GM19328 (cell line): ENCODE measurements at regions not wholly inside any gene's neighbourhood (a gene's known extent, or its start where the extent isn't known, plus 50 kb on each side); places are given as distances from the start of the nearest gene placed in this dataset.
"Not testable (repeated sequence)": the region's sequence is repeated elsewhere in the genome, so short reads cannot be mapped to it uniquely, and the experiment has no call there.

Experiments used
- ATAC-seq: cut with Tn5 transposase; IDR thresholded peaks from one replicate; pipeline ENCODE4 v1.9.1; 2021; ENCODE audit warnings: mild to moderate bottlenecking, moderate library complexity; ENCODE audit not compliant: unreplicated experiment

DNA sequence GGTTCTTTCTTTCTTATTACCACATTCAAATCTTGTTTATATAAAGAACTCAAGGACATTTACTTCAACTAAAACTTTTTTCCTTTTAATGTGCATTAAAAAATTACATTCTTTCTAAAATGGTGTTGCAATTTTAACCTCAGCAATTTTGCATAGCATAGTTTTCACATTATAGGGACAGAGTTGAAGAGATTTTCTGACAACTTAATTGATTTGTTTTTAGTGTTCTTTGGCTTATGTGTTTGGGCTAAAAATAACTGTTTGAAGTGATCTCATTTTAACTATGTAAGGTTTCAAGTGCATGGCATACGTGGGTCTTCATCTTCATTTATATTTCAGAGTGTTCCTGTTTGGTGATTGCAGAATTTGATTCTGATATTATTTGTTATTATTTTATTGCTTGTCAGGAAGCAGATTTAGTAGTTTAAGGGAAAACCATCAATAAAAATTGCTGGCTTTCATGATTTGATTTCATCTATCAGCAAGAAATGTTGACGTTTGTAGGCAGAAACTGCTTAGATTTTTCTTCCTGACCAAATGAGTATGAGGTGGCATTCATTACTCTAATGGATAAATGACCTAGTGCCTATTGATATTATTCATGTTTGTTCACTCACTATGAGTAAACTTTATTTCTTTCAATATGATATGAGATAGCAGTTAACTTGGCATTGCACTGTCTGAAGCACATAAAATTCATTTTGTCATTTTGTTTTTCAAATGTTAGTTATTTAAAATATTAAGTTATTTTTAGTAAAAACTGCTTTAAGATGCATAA is 398.4 kb downstream of the NUP35 start:
- no peak for ATAC-seq

DNA sequence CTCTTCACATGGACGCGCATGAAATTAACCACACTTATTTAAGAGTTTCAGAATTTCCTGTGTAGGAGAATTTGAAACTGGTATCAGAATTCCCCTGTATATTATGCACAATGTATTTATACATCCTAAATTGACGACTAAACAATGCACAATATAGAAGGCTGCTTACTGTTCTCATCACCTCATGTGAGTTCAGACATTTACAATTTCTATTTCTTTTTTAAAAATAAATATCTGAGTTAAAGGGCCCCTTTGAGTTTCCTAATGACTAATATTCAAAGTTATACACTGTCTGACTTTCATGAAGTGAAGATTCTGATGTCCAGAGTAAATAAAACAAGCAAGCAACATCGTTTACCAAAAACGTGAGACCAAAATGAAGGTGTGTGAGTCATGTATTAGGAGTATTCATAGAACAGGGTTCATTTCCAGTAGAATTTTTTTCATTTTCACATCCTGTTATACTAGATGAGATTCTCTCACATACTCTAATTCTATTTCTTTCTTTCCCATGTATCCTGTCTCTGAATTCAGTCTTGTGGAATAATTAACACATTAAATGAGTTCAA is 406.2 kb downstream of the NUP35 start:
- ATAC-seq = no peak

DNA sequence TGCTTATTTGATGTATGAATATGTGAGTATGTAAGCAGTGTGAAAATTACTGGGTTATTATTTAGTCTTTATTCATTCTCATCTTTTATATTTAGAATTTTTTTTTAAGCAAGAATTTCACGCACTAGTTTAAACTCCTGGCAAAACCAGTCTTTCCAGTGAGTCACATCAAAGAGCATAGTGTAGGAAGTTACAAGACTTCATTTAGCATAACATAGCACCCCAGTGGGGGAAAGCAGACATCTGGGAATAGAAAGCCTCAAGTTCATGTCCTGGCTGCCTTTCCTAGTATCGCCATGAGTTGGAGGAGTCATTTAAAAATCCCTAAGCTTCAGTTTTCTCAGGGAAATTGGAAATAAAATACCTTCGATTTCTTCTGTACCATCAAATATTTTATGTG is 408.3 kb downstream of the NUP35 start:
- ATAC-seq = no peak

DNA sequence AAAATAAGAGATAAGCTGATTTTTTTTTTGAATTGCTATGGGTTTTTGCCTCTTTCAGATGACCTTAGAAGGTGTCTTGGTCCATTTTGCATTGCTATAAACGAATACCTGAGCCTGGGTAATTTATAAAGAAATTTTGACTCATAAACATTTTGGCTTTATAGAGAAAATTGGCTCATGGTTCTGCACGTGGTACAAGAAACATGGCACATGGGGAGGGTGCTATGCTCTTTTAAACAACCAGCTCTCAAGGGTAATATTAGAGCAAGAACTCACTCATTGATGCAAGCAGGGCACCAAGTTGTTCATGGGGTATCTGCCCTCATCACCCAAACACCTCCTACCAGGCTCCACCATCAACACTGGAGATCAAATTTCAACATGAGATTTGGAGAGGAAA is 408.8 kb downstream of the NUP35 start:
- no peak for ATAC-seq

DNA sequence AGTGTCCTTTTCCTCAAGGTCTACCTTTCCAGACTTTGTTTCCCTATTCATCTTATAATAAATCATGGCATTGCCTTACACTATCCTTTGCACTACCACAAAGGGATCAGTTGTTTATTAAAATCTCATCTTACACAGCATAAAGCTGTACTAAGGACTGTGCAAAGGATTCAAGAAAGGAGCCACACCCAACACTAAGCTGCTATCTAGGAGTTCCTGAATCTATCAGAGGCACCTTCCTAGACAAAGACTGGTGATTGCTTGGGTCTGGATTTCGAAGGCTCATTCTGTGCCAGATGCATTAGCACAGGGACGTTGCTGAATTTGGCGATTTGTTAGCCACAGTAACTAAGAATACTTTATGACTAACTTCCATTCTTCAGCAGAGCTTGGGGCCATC is 412.0 kb downstream of the NUP35 start:
- ATAC-seq = no peak

DNA sequence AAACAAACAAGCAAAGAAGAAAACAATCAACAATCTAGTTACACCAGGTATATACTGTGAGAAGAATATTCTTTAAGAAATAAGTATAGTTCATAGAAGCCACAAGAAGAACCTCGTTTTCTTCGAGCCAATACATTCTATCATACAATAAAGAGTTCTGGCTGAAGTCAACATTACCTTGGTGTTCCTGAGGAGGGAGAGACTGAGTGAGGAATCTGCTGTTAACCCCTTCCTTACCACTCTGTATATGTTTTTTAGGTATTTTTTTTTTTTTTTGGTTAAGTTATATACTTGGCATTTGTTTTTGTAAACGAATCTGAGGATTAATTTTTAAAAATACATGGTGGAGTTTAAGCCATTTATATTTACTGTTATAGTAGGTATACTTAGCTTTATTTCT is 412.5 kb downstream of the NUP35 start:
- ATAC-seq = no peak

DNA sequence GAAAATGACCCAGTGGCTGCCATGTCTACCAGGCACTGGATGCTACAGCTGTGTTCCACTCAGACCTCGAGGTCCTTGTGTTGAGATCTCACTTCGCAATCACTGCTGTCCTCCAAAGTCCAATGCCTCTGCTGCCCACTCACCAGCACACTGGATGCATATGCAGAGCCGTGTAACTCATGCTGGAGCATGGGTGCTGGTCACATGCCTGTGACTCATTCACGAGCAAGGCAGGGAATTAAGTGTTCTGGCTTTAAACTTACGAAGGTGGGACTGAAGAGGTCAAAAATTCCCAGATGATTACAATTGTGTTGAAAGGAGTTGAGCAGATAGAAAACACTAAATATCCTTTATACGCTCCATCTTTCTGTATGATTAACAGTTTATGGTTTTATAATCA is 417.5 kb downstream of the NUP35 start:
- ATAC-seq = no peak

GRCh38 chr2:183542606-183543005 is 418.4 kb downstream of the NUP35 start:
- no peak for ATAC-seq

- ATAC-seq = no peak
Measured at GRCh38 chr2:183543222-183543621, 419.0 kb downstream of the NUP35 start.

DNA sequence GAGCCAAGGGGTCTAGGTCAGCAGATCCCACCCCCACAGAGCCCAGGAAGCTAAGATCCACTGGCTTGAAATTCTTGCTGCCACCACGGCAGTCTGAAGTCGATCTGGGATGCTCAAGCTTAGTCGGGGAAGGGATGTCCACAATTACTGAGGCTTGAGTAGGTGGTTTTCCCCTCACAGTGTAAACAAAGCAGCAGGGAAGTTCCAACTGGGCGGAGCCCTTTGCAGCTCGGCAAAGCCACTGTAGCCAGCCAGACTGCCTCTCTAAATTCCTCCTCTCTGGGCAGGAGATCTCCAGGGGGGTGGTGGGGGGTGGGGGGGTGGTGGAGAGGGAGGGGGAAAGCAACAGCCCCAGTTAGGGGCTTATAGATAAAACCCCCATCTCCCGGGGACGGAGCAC is 419.5 kb downstream of the NUP35 start:
- peak; percentile 91 for ATAC-seq

- not testable (repeated sequence) for ATAC-seq
Measured at GRCh38 chr2:183546560-183547350, 422.5 kb downstream of the NUP35 start.

DNA sequence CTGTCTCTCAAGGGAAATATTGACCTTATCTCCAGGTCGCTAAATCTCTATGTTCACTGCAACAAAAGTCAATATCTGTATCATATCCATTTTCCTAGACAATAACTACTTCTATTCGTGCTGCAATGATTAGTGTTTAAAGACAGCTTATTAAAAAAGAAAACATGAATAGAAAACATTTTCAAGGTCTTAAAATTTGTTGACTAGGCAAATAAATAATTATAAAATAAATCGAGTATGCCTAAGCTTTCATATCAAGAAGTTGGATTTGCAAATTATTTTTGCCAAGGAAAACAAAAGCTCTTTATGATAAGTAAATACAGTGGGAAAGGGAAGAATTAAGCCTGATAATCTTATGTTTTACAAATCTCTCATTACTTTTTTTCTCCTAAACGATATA is 428.5 kb downstream of the NUP35 start:
- no peak for ATAC-seq

- ATAC-seq = no peak
Measured at GRCh38 chr2:183564726-183565125, 440.5 kb downstream of the NUP35 start.

GRCh38 chr2:183575481-183575880 is 451.2 kb downstream of the NUP35 start:
- no peak for ATAC-seq

DNA sequence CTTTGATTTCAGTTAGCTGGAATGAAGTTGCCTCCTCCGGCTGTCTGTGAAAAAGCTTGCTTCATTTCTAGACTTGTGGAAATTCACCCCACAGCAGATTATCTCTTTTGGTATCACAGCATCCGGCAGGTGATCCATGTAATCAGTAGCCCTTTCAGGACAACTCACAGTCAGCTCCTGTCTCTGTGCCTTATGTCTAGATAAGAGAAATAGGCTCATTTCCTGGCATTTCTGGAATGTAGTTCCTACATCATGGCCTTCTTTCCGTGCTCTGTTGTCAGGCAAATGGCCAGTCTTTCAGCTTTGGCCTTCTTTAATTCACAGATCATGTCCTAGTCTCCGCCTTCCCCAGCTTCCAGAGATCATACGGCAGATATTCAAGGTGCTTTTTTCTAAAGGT is 455.4 kb downstream of the NUP35 start:
- no peak for ATAC-seq

DNA sequence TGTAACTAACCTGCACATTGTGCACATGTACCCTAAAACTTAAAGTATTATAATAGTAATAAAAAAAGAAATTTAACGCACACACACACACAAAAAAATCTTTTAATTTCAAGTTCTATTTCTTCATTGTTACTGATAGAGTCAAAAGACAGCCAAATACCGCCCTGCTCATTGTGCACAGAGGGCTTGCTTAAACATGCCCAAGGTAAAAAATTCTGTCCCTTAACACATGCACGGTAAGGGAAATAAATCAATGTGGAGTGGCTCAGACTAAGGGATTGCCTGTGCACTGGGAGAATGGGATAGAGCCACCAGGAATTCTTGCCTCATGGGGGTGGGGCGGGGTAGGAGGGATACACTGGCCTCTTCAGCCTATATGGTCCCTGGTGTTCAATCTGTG is 468.0 kb downstream of the NUP35 start:
- ATAC-seq = no peak

DNA sequence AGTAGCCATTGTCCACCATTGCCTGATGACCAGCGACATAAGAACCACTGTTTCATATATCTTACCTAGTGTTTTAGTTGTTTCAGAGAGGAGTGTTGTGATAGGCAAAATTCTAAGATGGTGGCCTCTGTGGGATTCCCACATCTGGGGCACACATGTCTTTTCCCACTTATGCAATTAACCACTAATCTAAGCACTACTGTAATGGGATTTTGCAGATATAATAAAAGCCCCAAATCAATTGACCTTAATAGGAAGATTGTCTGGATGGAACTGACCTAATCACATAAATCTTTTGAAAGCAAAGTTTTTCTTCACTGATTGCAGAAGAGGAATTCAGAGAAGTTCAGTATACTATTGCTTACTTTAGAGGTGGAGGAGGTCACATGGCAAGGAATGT is 469.9 kb downstream of the NUP35 start:
- ATAC-seq = no peak

- no peak for ATAC-seq
Measured at GRCh38 chr2:183597841-183598240, 473.6 kb downstream of the NUP35 start.

DNA sequence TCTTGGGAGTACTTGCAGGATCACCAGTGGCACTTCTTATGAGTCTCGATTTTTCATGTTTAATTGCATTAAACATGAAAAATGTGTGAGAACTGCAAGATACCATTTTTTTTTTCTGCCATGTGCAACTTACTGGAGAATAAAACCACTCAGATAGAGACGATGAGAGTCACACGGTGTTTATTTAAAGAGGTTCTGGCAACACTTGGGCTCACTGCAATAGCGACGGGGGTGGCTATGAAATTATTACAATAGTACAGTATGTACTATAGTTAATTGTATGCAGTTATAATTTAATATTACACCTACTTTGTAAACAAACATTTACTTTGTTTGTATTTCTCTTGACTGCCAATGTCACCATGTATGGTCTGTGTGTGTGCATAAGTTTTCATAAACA is 479.8 kb downstream of the NUP35 start:
- no peak for ATAC-seq

- ATAC-seq = no peak
Measured at GRCh38 chr2:183605440-183605839, 481.2 kb downstream of the NUP35 start.

GRCh38 chr2:183606022-183606717 is 481.9 kb downstream of the NUP35 start:
- no peak for ATAC-seq

- ATAC-seq = no peak
Measured at GRCh38 chr2:183606718-183607085, 482.5 kb downstream of the NUP35 start.
